Neural cell (in vitro differentiated cells): ENCODE measurements at regions not wholly inside any gene's neighbourhood (a gene's known extent, or its start where the extent isn't known, plus 50 kb on each side); places are given as distances from the start of the nearest gene placed in this dataset.

Experiments used
- H2AFZ ChIP-seq: fragments of 200-600, 300-800 bp; sonication (generic), shearing (Covaris generic); 2 replicates; pipeline ENCODE4 v1.6.0; 2014; ENCODE audit warnings: low read depth, mild to moderate bottlenecking, antibody characterized with exemption, low read length, moderate library complexity
- H3F3A ChIP-seq: fragments of 200-600 bp; shearing (Covaris generic); 2 replicates; pipeline ENCODE4 v1.6.1; 2016; ENCODE audit warnings: mild to moderate bottlenecking, moderate library complexity, mixed read lengths, antibody characterized with exemption, low read length; ENCODE audit not compliant: insufficient read depth, poor library complexity, severe bottlenecking
- H3K27ac ChIP-seq: fragments of 200-600, 300-800 bp; sonication (generic), shearing (Covaris generic); 2 replicates; pipeline ENCODE4 v1.5.1; 2014; ENCODE audit warnings: mild to moderate bottlenecking, low read length, moderate library complexity
- H3K27me3 ChIP-seq: fragments of 300-800, 200-600 bp; sonication (generic), shearing (Covaris generic); 2 replicates; pipeline ENCODE4 v1.6.0; 2014; ENCODE audit warnings: mild to moderate bottlenecking, low read depth, low read length, moderate library complexity; ENCODE audit not compliant: insufficient read depth
- H3K36me3 ChIP-seq: fragments of 300-800, 200-600 bp; sonication (generic), shearing (Covaris generic); 2 replicates; pipeline ENCODE4 v1.5.1; 2014; ENCODE audit warnings: mild to moderate bottlenecking, antibody characterized with exemption, low read length, moderate library complexity; ENCODE audit not compliant: insufficient read depth
- H3K4me2 ChIP-seq: fragments of 300-800, 200-600 bp; sonication (generic), shearing (Covaris generic); 2 replicates; pipeline ENCODE4 v1.6.0; 2014; ENCODE audit warnings: mild to moderate bottlenecking, low read length
- H3K4me3 ChIP-seq: fragments of 300-800, 200-600 bp; sonication (generic), shearing (Covaris generic); 2 replicates; pipeline ENCODE4 v1.5.1; 2014; ENCODE audit warnings: mild to moderate bottlenecking, low read length, moderate library complexity
- H3K79me2 ChIP-seq: fragments of 200-600 bp; shearing (Covaris generic); replicated peaks from 2 replicates; pipeline ENCODE4 v1.6.0; 2014; ENCODE audit warnings: mild to moderate bottlenecking, low read length, moderate library complexity; ENCODE audit not compliant: insufficient read depth
- H3K9ac ChIP-seq: fragments of 300-800, 200-600 bp; sonication (generic), shearing (Covaris generic); 2 replicates; pipeline ENCODE4 v1.6.1; 2016; ENCODE audit warnings: mild to moderate bottlenecking, low read length, mixed read lengths
- H3K9me2 ChIP-seq: fragments of 200-600 bp; shearing (Covaris generic); 2 replicates; pipeline ENCODE4 v1.6.1; 2016; ENCODE audit warnings: mild to moderate bottlenecking, low read length, mixed read lengths; ENCODE audit not compliant: insufficient read depth
- H3K9me3 ChIP-seq: fragments of 200-600, 300-800 bp; sonication (generic), shearing (Covaris generic); 2 replicates; pipeline ENCODE4 v1.6.1; 2016; ENCODE audit warnings: mild to moderate bottlenecking, mixed run types, low read length, moderate library complexity, mixed read lengths
- H4K20me1 ChIP-seq: fragments of 200-600 bp; shearing (Covaris generic); 2 replicates; pipeline ENCODE4 v1.6.1; 2016; ENCODE audit warnings: mild to moderate bottlenecking, mixed run types; ENCODE audit not compliant: insufficient read depth
- EP300 ChIP-seq: fragments of 450-650 bp; conservative IDR thresholded peaks from 2 replicates; pipeline ENCODE4 v1.6.1; 2014; ENCODE audit warnings: antibody characterized with exemption, mild to moderate bottlenecking, moderate library complexity; ENCODE audit not compliant: poor library complexity, severe bottlenecking
- EZH2 ChIP-seq: fragments of 200-600, 300-800 bp; shearing (Covaris generic), sonication (generic); IDR thresholded peaks from 2 replicates; pipeline ENCODE4 v1.6.1; 2014; ENCODE audit warnings: antibody characterized with exemption, low read length, borderline replicate concordance, mild to moderate bottlenecking; ENCODE audit not compliant: insufficient read depth, poor library complexity, severe bottlenecking
- MXI1 ChIP-seq: fragments of 450-650 bp; conservative IDR thresholded peaks from 2 replicates; pipeline ENCODE4 v1.6.1; 2014; ENCODE audit warnings: antibody characterized with exemption, mild to moderate bottlenecking; ENCODE audit not compliant: poor library complexity, severe bottlenecking
- POLR2AphosphoS5 ChIP-seq: IDR thresholded peaks from 2 replicates; pipeline ENCODE4 v1.6.1; 2012
- RAD21 ChIP-seq: fragments of 450-650 bp; conservative IDR thresholded peaks from 2 replicates; pipeline ENCODE4 v1.6.1; 2014; ENCODE audit warnings: antibody characterized with exemption, mild to moderate bottlenecking, moderate library complexity
- SMC3 ChIP-seq: fragments of 450-650 bp; conservative IDR thresholded peaks from 2 replicates; pipeline ENCODE4 v1.6.1; 2014; ENCODE audit warnings: antibody characterized with exemption, mild to moderate bottlenecking, moderate library complexity; ENCODE audit not compliant: poor library complexity
- TAF1 ChIP-seq: IDR thresholded peaks from 2 replicates; pipeline ENCODE4 v1.6.1; 2012; ENCODE audit warnings: low read depth
- TF ChIP-seq, protein P1 (sequence below): fragments of 450-650 bp; IDR thresholded peaks from 2 replicates; pipeline ENCODE4 v1.5.1; 2014; ENCODE audit warnings: antibody characterized with exemption, mild to moderate bottlenecking, moderate library complexity; ENCODE audit not compliant: poor library complexity, severe bottlenecking
- TF ChIP-seq, protein P2 (sequence below): IDR thresholded peaks from 2 replicates; pipeline ENCODE4 v1.6.1; 2012; ENCODE audit warnings: borderline replicate concordance

DNA sequence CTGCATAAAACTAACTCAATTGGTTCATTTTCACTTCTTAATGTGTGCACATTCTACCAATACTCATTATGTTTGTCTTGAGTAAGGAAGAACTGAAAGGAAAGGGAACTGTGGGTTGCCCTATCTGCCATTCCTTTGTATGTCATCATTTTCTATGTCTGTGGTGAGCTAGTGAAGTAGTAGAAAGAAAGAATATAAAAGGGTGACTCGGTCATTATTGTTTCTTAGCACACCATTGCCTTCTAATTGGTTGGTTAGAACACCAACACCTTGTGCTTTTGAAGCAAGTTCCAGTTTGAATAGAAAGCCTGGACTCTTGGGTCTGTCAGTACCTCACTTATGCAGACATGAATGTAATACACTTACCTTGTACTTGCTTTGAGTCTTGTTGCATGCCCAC lies 64.3 kb upstream of the MDFIC start:
- Histone ChIP-seq H3K9ac (no peak overlapping the region), H3K27me3 (no peaks in the 10 kb centered on the region), H2AFZ (no peak overlapping the region), H3F3A (no peaks in the 10 kb centered on the region), H3K9me3 (no peaks in the 10 kb centered on the region), H3K9me2 (no peaks in the 10 kb centered on the region), H3K36me3 (no peaks in the 10 kb centered on the region), H3K4me3 (no peak overlapping the region), H3K27ac (no peak overlapping the region), H3K4me2 (no peak overlapping the region), H4K20me1 (no peaks in the 10 kb centered on the region), H3K79me2 (no peaks in the 10 kb centered on the region)
- TF ChIP-seq, protein P1, sequence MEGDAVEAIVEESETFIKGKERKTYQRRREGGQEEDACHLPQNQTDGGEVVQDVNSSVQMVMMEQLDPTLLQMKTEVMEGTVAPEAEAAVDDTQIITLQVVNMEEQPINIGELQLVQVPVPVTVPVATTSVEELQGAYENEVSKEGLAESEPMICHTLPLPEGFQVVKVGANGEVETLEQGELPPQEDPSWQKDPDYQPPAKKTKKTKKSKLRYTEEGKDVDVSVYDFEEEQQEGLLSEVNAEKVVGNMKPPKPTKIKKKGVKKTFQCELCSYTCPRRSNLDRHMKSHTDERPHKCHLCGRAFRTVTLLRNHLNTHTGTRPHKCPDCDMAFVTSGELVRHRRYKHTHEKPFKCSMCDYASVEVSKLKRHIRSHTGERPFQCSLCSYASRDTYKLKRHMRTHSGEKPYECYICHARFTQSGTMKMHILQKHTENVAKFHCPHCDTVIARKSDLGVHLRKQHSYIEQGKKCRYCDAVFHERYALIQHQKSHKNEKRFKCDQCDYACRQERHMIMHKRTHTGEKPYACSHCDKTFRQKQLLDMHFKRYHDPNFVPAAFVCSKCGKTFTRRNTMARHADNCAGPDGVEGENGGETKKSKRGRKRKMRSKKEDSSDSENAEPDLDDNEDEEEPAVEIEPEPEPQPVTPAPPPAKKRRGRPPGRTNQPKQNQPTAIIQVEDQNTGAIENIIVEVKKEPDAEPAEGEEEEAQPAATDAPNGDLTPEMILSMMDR = no peak
- TF ChIP-seq MXI1 = no peak
- TF ChIP-seq, protein P2, sequence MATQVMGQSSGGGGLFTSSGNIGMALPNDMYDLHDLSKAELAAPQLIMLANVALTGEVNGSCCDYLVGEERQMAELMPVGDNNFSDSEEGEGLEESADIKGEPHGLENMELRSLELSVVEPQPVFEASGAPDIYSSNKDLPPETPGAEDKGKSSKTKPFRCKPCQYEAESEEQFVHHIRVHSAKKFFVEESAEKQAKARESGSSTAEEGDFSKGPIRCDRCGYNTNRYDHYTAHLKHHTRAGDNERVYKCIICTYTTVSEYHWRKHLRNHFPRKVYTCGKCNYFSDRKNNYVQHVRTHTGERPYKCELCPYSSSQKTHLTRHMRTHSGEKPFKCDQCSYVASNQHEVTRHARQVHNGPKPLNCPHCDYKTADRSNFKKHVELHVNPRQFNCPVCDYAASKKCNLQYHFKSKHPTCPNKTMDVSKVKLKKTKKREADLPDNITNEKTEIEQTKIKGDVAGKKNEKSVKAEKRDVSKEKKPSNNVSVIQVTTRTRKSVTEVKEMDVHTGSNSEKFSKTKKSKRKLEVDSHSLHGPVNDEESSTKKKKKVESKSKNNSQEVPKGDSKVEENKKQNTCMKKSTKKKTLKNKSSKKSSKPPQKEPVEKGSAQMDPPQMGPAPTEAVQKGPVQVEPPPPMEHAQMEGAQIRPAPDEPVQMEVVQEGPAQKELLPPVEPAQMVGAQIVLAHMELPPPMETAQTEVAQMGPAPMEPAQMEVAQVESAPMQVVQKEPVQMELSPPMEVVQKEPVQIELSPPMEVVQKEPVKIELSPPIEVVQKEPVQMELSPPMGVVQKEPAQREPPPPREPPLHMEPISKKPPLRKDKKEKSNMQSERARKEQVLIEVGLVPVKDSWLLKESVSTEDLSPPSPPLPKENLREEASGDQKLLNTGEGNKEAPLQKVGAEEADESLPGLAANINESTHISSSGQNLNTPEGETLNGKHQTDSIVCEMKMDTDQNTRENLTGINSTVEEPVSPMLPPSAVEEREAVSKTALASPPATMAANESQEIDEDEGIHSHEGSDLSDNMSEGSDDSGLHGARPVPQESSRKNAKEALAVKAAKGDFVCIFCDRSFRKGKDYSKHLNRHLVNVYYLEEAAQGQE = no peak
- no peak for TF ChIP-seq EP300
- TF ChIP-seq EZH2 = no peak
- no peak for TF ChIP-seq POLR2AphosphoS5
- TF ChIP-seq RAD21 = no peak
- no peak for TF ChIP-seq SMC3
- TF ChIP-seq TAF1 = no peak

DNA sequence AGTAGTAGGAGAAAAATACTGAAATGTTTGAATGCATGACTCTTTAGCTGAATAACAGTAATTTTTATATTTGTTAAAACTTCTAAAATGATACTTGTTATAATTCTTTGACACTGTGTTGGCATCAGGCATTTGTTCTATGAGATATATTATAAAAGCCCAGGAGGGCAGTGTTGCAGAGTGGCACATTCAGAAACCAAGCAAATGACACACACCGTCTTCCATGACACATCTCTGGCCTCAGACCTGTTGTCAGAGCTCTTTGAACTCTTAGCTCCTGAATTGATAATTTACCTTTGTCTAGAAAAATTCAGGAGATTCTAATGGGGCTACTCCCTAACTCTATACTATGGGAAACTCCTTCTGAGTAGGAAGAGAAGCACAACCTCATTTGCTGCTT lies 62.4 kb upstream of the MDFIC start:
- no peak overlapping the region for H3K9ac ChIP-seq
- H3K27ac ChIP-seq = no peak overlapping the region
- H3F3A ChIP-seq = no peaks in the 10 kb centered on the region
- no peaks in the 10 kb centered on the region for H3K9me2 ChIP-seq
- H3K9me3 ChIP-seq = no peaks in the 10 kb centered on the region
- H3K4me3 ChIP-seq = no peak overlapping the region
- H2AFZ ChIP-seq = no peak overlapping the region
- H3K36me3 ChIP-seq = no peaks in the 10 kb centered on the region
- TF ChIP-seq, protein P1 = no peak
- TF ChIP-seq SMC3 (no peak), EP300 (no peak), EZH2 (no peak), RAD21 (no peak), POLR2AphosphoS5 (no peak), MXI1 (no peak), TAF1 (no peak)
- TF ChIP-seq, protein P2 = no peak
- no peaks in the 10 kb centered on the region for H3K27me3 ChIP-seq
- H3K79me2 ChIP-seq = no peaks in the 10 kb centered on the region
- no peaks in the 10 kb centered on the region for H4K20me1 ChIP-seq
- no peak overlapping the region for H3K4me2 ChIP-seq
